K562 (cell line): ENCODE measurements at regions not wholly inside any gene's neighbourhood (a gene's known extent, or its start where the extent isn't known, plus 50 kb on each side); places are given as distances from the start of the nearest gene placed in this dataset.

Source experiments
- ATAC-seq: fragments of 200-7000 bp; cut with Tn5 transposase; 3 replicates; pipeline ENCODE4 v1.9.1; 2020; ENCODE audit warnings: moderate library complexity
- BruUV-seq: library from RNA; stranded (reverse); fragments of 400-500 nt; replicated peaks from 2 replicates; lab custom pipeline; 2021; lab: Mats Ljungman, UMichigan
- CTCF ChIA-PET: fragments of 300-600 bp; formaldehyde crosslinking; extraction: SDS; loops from one replicate; lab custom pipeline; 2021; ENCODE audit warnings: low intra/inter-chr PET ratio; lab: Yijun Ruan, JAX
- POLR2A ChIA-PET: fragments of 300-600, 350-650 bp; sonication (Branson Sonifier 250); formaldehyde crosslinking; extraction: SDS; loops from one replicate; lab custom pipeline; 2021; ENCODE audit warnings: antibody characterized with exemption, inconsistent platforms; lab: Yijun Ruan, JAX
- DNase-seq, 4 experiments: peaks; one replicate each; pipeline versions ENCODE4 v3.0.0 to v3.0.0-alpha.2; 2011 to 2018; ENCODE audit warnings: low spot score in 3 of 4, mixed read lengths in 3 of 4; ENCODE audit errors: extremely low read depth in 1 of 4
- FAIRE-seq: peaks from 2 replicates; lab custom pipeline; 2011; peaks lifted over from hg19 to GRCh38; lab: Jason Lieb, UNC
- H2AFZ ChIP-seq: 2 replicates; pipeline ENCODE4 v1.6.0; 2011; ENCODE audit warnings: low read depth, low read length, control low read depth, inconsistent platforms
- H3K27ac ChIP-seq: fragments of 200-600 bp; 3 replicates; pipeline ENCODE4 v1.8.0; 2011; ENCODE audit warnings: low read depth, mild to moderate bottlenecking, control low read depth, inconsistent platforms, low read length, moderate library complexity, mixed read lengths; ENCODE audit errors: extremely low read depth
- H3K27me3 ChIP-seq, 2 experiments: fragments of 300-600 bp in 1 of 2; 2 replicates in 1 of 2; 3 replicates in 1 of 2; pipeline versions ENCODE4 v1.6.0 to v1.8.0; 2011; ENCODE audit warnings: inconsistent platforms in 2 of 2, low read length in 2 of 2, mild to moderate bottlenecking in 1 of 2, mixed read lengths in 1 of 2, moderate library complexity in 1 of 2; ENCODE audit not compliant: control insufficient read depth in 2 of 2, insufficient read depth in 2 of 2
- H3K36me3 ChIP-seq: fragments of 300-600 bp; 3 replicates; pipeline ENCODE4 v1.8.0; 2011; ENCODE audit warnings: mild to moderate bottlenecking, low read length, inconsistent platforms; ENCODE audit not compliant: control insufficient read depth, insufficient read depth
- H3K4me1 ChIP-seq, 2 experiments: fragments of 200-600 bp in 1 of 2; replicated peaks in 1 of 2; 2 replicates in 1 of 2; 3 replicates in 1 of 2; pipeline versions ENCODE4 v1.5.1 to v1.8.0; 2011; ENCODE audit warnings: inconsistent platforms in 2 of 2, low read length in 2 of 2, mild to moderate bottlenecking in 1 of 2, mixed read lengths in 1 of 2, moderate library complexity in 1 of 2; ENCODE audit not compliant: control insufficient read depth in 2 of 2, insufficient read depth in 2 of 2
- H3K4me2 ChIP-seq: 2 replicates; pipeline ENCODE4 v1.6.1; 2011; ENCODE audit warnings: low read length, control low read depth, inconsistent platforms, mixed read lengths; ENCODE audit not compliant: insufficient read depth
- H3K4me3 ChIP-seq: fragments of 200-600 bp; sonication (generic), shearing (Covaris generic); 2 replicates; pipeline ENCODE4 v1.5.1; 2016; ENCODE audit warnings: control low read depth, inconsistent platforms
- H3K79me2 ChIP-seq: fragments of 200-600 bp; 3 replicates; pipeline ENCODE4 v1.8.0; 2011; ENCODE audit warnings: low read length, inconsistent platforms; ENCODE audit not compliant: control insufficient read depth, insufficient read depth
- H3K9ac ChIP-seq, 2 experiments: 2 replicates each; pipeline versions ENCODE4 v1.6.0 to v1.6.1; 2011; ENCODE audit warnings: low read depth in 2 of 2, low read length in 2 of 2, control low read depth in 1 of 2, inconsistent platforms in 1 of 2, mild to moderate bottlenecking in 1 of 2, mixed read lengths in 1 of 2; ENCODE audit not compliant: insufficient read depth in 1 of 2
- H3K9me1 ChIP-seq: one replicate; pipeline ENCODE4 v1.6.0; 2011; ENCODE audit warnings: inconsistent platforms, mild to moderate bottlenecking, low read length, moderate library complexity; ENCODE audit not compliant: control insufficient read depth, insufficient read depth
- H3K9me3 ChIP-seq: replicated peaks from 2 replicates; pipeline ENCODE4 v1.5.1; 2011; ENCODE audit warnings: low read depth, low read length, inconsistent platforms; ENCODE audit not compliant: control insufficient read depth, insufficient read depth
- H4K20me1 ChIP-seq: replicated peaks from 2 replicates; pipeline ENCODE4 v1.6.1; 2011; ENCODE audit warnings: low read length, inconsistent platforms, mixed read lengths; ENCODE audit not compliant: control insufficient read depth, insufficient read depth
- BDP1 ChIP-seq: IDR thresholded peaks from 3 replicates; pipeline ENCODE4 v1.6.1; 2011; ENCODE audit not compliant: insufficient read length, insufficient read depth
- DLX4 ChIP-seq: fragments of 250-450 bp; sonication (Bioruptor Pico); IDR thresholded peaks from 2 replicates; pipeline ENCODE4 v1.6.1; 2021; ENCODE audit warnings: mild to moderate bottlenecking
- HEY1 ChIP-seq: fragments of 250-450 bp; sonication (Bioruptor Pico); IDR thresholded peaks from 2 replicates; pipeline ENCODE4 v1.5.0; 2020; ENCODE audit warnings: mild to moderate bottlenecking, moderate library complexity, borderline replicate concordance
- MNT ChIP-seq, 2 experiments: fragments of 450-650 bp; conservative IDR thresholded peaks; 2 replicates each; pipeline ENCODE4 v1.6.1; 2017; ENCODE audit warnings: mild to moderate bottlenecking in 2 of 2, moderate library complexity in 2 of 2
- NCOR1 ChIP-seq: fragments of 450-650 bp; IDR thresholded peaks from 2 replicates; pipeline ENCODE4 v1.6.1; 2016; ENCODE audit warnings: mild to moderate bottlenecking, moderate library complexity
- NFATC3 ChIP-seq: fragments of 450-650 bp; IDR thresholded peaks from 2 replicates; pipeline ENCODE4 v1.6.1; 2017; ENCODE audit warnings: mild to moderate bottlenecking
- NKRF ChIP-seq: fragments of 450-650 bp; IDR thresholded peaks from 2 replicates; pipeline ENCODE4 v1.6.1; 2016; ENCODE audit warnings: borderline replicate concordance
- SNRNP70 ChIP-seq: fragments of 200-400 bp; formaldehyde crosslinking; optimal IDR thresholded peaks from 2 replicates; pipeline ENCODE3; 2017; ENCODE audit warnings: low read depth, low read length
- SOX6 ChIP-seq: fragments of 450-650 bp; IDR thresholded peaks from 2 replicates; pipeline ENCODE4 v1.6.1; 2014; ENCODE audit warnings: mild to moderate bottlenecking
- TEAD4 ChIP-seq, 2 experiments: sonication (generic) in 1 of 2; formaldehyde crosslinking in 1 of 2; IDR thresholded peaks; 2 replicates each; pipeline versions ENCODE4 v1.6.1 to v1.8.0; 2012 to 2022; ENCODE audit warnings: borderline replicate concordance in 1 of 2, inconsistent platforms in 1 of 2, low read length in 1 of 2, mild to moderate bottlenecking in 1 of 2, missing genetic modification reagents in 1 of 2
- TRIM24 ChIP-seq, 2 experiments: fragments of 450-650 bp; IDR thresholded peaks; 2 replicates each; pipeline ENCODE4 v1.6.1; 2016
- ZC3H8 ChIP-seq: fragments of 450-650 bp; IDR thresholded peaks from 2 replicates; pipeline ENCODE4 v1.6.1; 2017
- ZFP30 ChIP-seq: fragments of 250-450 bp; sonication (Bioruptor Pico); IDR thresholded peaks from 2 replicates; pipeline ENCODE4 v1.8.0; 2022; ENCODE audit warnings: moderate library complexity, mild to moderate bottlenecking, inconsistent platforms, borderline replicate concordance
- ZFX ChIP-seq: sonication (generic); formaldehyde crosslinking; IDR thresholded peaks from 2 replicates; pipeline ENCODE4 v1.8.0; 2022; ENCODE audit warnings: mild to moderate bottlenecking, missing genetic modification reagents, moderate library complexity
- ZNF174 ChIP-seq: fragments of 250-450 bp; sonication (Bioruptor Pico); IDR thresholded peaks from 2 replicates; pipeline ENCODE4 v1.4.0; 2020; ENCODE audit warnings: mild to moderate bottlenecking
- ZNF274 ChIP-seq: IDR thresholded peaks from 2 replicates; pipeline ENCODE4 v1.6.1; 2011; ENCODE audit warnings: low read depth, mild to moderate bottlenecking, low read length, moderate library complexity, borderline replicate concordance
- ZNF592 ChIP-seq: fragments of 450-650 bp; IDR thresholded peaks from 2 replicates; pipeline ENCODE4 v1.6.1; 2017; ENCODE audit warnings: antibody characterized with exemption, mild to moderate bottlenecking
- WGBS: fragments of 100-300 bp; shearing (Covaris generic); methylation state at CpG from one replicate; pipeline ENCODE4 v1.1.6; 2016; ENCODE audit warnings: low coverage, mixed read lengths; ENCODE audit not compliant: insufficient coverage; ENCODE audit errors: missing lambda C conversion rate; 5-methylcytosine and 5-hydroxymethylcytosine counted together
- in situ Hi-C: fragments of 300-500 bp; cut with MboI; formaldehyde crosslinking; loops from 4 replicates; pipeline ENCODE4 v1.15.0; 2018; ENCODE audit warnings: inconsistent platforms, mixed read lengths
- intact Hi-C: fragments of 100-400 bp; cut with micrococcal nuclease; formaldehyde crosslinking; loops from 2 replicates; pipeline ENCODE4 v1.14.2; 2022

DNA sequence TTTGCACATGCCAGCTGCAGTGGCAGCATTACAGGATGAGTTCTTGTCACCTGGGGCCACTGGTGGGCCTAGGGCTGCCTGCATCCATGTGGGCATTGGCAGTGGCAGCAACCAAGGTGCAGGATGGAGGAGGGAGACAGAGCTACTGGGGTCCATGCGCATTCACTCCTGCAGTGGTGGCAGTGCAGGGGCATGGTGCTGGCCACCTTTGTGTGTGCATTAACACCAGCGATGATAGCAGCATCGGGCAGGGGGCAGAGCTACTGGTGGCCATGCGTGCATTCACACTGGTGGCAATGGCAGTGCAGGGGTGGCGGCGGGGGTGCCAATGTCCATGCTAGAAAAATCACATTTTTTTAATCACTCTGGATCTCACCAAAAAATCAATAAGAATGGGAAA is 730.0 kb downstream of the KHDRBS2 start:
- FAIRE-seq (no peak), ATAC-seq (no peak), DNase-seq (no peak)
- no peak overlapping the region for H2AFZ ChIP-seq
- no peaks in the 10 kb centered on the region for H3K36me3 ChIP-seq
- BruUV-seq, result no TSS peak
- CTCF ChIA-PET, result no interaction called here
- no peak overlapping the region for H3K4me3 ChIP-seq
- in situ Hi-C loops (no loop called here), intact Hi-C loops (no loop called here)
- no peaks in the 10 kb centered on the region for H3K79me2 ChIP-seq
- no peak overlapping the region for H3K27ac ChIP-seq
- WGBS, result 3% methylated on average over 6 of the region's 6 CpGs
- no peaks in the 10 kb centered on the region for H3K4me1 ChIP-seq
- H3K4me2 ChIP-seq, result no peak overlapping the region
- POLR2A ChIA-PET, result no interaction called here
- H3K9me3 ChIP-seq, result no peaks in the 10 kb centered on the region
- H3K9me1 ChIP-seq, result no peaks in the 10 kb centered on the region
- H3K9ac ChIP-seq, result no peak overlapping the region
- H3K27me3 ChIP-seq, result no peaks in the 10 kb centered on the region
- no peaks in the 10 kb centered on the region for H4K20me1 ChIP-seq
- TF ChIP-seq NCOR1, result no peak
- no peak for TF ChIP-seq ZFP30 (CRISPR knock-in tag)
- no peak for TF ChIP-seq MNT (conservative IDR thresholded peaks at IDR 0.05)
- no peak for TF ChIP-seq TRIM24 (IDR thresholded peaks at IDR 0.05)
- no peak for TF ChIP-seq ZC3H8
- TF ChIP-seq BDP1, result no peak
- TF ChIP-seq NKRF, result no peak
- no peak for TF ChIP-seq SOX6
- TF ChIP-seq SNRNP70, result no peak
- no peak for TF ChIP-seq ZFX (CRISPR knock-in tag)
- TF ChIP-seq ZNF592, result no peak
- no peak for TF ChIP-seq ZNF174 (CRISPR knock-in tag)
- TF ChIP-seq TEAD4 (IDR thresholded peaks at IDR 0.05; ENCODE audit: low read length), result no peak
- TF ChIP-seq TEAD4 (CRISPR knock-in tag; IDR thresholded peaks at IDR 0.05; ENCODE audit: borderline replicate concordance), result no peak
- TF ChIP-seq DLX4 (CRISPR knock-in tag), result no peak
- TF ChIP-seq NFATC3, result no peak
- TF ChIP-seq ZNF274, result no peak
- no peak for TF ChIP-seq HEY1 (CRISPR knock-in tag)
